DMS153 (cell line): ENCODE measurements at regions not wholly inside any gene's neighbourhood (a gene's known extent, or its start where the extent isn't known, plus 50 kb on each side); places are given as distances from the start of the nearest gene placed in this dataset.

ENCODE experiments used
- DNase-seq: peaks from one replicate; lab custom pipeline; 2025; lab: John Stamatoyannopoulos, UW

GRCh38 chr1:68331117-68331865 lies 99.0 kb upstream of the WLS start:
- DNase-seq = peak; percentile 32

GRCh38 chr1:68330391-68330790 lies 98.1 kb upstream of the WLS start:
- no peak for DNase-seq

GRCh38 chr1:68329096-68329835 lies 96.9 kb upstream of the WLS start:
- no peak for DNase-seq

GRCh38 chr1:68328490-68328889 lies 96.2 kb upstream of the WLS start:
- DNase-seq = no peak

GRCh38 chr1:68327414-68327813 lies 95.1 kb upstream of the WLS start:
- DNase-seq = no peak

GRCh38 chr1:68326481-68326880 lies 94.2 kb upstream of the WLS start:
- DNase-seq = no peak

GRCh38 chr1:68324316-68324715 lies 92.0 kb upstream of the WLS start:
- DNase-seq = no peak

GRCh38 chr1:68322837-68323687 lies 90.7 kb upstream of the WLS start:
- no peak for DNase-seq

GRCh38 chr1:68322096-68322495 lies 89.8 kb upstream of the WLS start:
- DNase-seq = no peak

GRCh38 chr1:68321084-68321685 lies 88.9 kb upstream of the WLS start:
- DNase-seq = peak; percentile 52

GRCh38 chr1:68320349-68320748 lies 88.0 kb upstream of the WLS start:
- DNase-seq = peak; percentile 45

GRCh38 chr1:68319907-68320306 lies 87.6 kb upstream of the WLS start:
- no peak for DNase-seq

GRCh38 chr1:68317543-68317942 lies 85.2 kb upstream of the WLS start:
- no peak for DNase-seq

- peak; percentile 45 for DNase-seq
These were observed 81.9 kb upstream of the WLS start for GRCh38 chr1:68314151-68314780.

GRCh38 chr1:68313735-68314134 lies 81.4 kb upstream of the WLS start:
- DNase-seq = peak; percentile 63

GRCh38 chr1:68308034-68308433 lies 75.7 kb upstream of the WLS start:
- peak; percentile 12 for DNase-seq

GRCh38 chr1:68307378-68307787 lies 75.1 kb upstream of the WLS start:
- DNase-seq = no peak

GRCh38 chr1:68301471-68302001 lies 69.2 kb upstream of the WLS start:
- no peak for DNase-seq

- DNase-seq = no peak
These were observed 62.2 kb upstream of the WLS start for GRCh38 chr1:68294367-68295066.

- DNase-seq = no peak
These were observed 61.5 kb upstream of the WLS start for GRCh38 chr1:68293609-68294366.
